Islet precursor cell (in vitro differentiated cells): ENCODE measurements at regions not wholly inside any gene's neighbourhood (a gene's known extent, or its start where the extent isn't known, plus 50 kb on each side); places are given as distances from the start of the nearest gene placed in this dataset.

Source experiments
- DNase-seq: peaks from one replicate; pipeline ENCODE4 v3.0.0-alpha.2; 2018

DNA sequence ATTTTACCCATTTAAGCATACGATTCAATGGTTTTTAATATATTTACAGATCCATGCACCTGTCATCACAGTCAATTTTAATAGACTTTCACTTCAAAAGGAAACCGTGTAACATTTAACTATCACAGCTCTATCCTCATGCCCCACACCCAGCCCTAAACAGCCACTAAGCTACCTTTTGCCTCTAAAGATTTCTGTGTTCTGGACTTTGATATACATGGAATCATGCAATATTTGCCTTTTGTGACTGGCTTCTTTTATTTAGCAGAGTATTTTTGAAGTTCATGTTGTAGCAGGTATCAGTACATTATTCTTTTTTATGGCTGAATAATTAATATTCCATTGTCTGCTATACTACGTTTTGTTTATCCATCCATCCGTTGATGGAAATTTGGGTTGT lies 50.3 kb upstream of the STX16 start:
- DNase-seq = no peak

DNA sequence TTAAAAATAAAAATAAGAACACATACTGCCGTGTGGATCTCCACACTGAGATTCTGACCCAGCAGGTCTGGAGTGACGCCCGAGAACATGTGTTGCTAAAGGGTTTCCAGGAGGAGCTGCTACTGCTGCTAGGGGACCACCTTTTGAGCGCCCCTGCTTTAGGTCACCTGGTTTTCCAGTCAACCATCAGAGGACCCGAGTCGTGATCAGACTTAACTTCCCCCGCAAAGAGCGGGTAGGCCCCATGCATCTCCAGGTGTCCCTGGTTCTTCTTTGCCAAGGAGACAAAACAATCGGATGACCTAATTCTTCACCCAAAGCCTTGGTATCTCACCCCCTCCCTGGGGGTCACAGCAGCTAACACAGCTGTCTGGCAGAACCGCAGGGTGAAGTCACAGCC lies 51.1 kb upstream of the STX16 start:
- DNase-seq = no peak

DNA sequence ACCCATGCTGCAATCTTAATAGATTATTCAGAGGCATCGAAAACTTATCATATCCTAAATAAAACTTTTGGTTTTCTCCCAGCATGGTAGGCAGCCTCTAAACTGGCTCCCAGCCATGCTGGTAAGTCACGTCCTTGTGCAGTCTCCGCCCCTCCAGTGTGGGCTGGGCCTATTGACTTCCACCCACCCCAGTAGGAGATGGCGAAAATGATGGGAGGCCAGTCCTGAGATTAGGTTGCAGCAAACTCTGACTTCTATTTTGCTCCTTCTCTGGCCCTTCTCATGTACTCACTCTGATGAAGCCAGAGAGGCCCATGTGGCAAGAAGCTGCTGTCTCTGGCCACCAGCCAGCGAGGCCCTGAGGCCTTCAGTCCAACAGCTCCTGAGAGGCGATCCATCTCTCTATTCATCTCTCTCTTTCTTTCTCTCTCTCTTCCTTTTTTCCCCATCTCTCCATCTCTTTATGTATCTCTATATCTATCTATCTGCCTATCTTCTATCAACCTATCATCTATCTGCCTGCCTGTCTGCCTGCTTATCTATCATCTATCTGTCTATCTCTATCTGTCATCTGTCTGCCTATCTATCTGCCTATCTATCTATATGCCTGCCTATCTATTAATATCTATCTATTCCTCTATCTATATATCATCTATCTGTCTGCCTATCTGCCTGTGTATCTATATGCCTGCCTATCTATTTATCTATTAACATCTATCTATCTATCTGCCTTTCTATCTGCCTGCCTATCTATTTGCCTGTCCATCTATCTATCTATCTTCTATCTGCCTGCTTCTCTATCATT lies 52.7 kb upstream of the STX16 start:
- DNase-seq = no peak

DNA sequence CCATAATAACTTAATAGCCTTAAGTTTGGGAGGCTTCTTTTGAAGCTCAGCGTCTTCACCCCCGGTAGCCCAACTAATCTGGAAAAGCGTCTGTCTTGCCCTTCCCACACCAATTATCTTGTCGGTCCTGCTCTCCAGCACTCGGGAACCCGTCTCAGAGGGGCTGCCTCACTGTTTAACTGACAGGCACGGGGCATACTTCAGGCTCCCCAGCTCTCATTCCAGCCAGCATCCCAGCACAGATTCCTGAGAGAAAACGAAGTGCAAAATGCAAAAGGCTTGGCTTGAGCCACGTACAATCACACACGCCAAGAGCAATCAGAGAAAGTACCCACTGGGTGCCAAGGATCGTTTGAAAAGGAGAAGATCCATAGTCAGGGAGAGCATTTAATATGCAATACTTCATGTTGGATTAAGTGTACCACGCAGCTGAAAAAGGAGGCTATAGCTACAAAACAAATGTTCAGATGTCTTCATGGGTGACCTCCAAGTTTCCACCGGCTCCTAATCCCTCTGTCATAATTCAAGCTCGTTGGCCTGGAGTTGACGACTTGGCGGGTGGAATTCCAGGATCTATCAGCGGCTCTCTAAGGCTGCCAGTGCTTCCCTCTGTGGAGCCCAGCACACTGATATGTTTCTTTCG lies 53.7 kb upstream of the STX16 start:
- peak; percentile 88 for DNase-seq

DNA sequence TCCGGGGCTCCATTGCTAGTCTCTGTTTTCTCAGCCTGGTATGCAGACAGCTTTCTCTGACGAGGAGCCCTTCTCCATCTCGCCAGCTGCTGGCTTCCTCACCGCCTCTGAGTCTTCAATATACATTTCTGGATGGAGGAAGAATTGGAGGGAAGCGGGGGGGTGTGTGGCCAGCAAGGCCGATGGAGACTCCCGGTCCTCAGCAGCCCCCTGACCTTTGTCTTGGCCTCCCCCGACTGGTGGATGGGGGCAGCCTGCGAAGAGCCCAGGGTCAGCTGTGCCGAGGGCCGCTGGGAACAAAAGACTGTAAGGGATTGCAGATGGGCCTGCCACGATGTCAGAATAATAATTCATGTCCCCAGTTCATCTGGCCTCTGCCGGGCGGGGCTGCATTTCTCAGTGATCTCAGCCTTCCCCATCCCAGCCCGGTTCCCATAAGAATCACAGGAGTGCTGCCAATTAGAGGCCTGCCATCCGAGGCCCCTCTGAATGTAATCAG lies 54.3 kb upstream of the STX16 start:
- no peak for DNase-seq

DNA sequence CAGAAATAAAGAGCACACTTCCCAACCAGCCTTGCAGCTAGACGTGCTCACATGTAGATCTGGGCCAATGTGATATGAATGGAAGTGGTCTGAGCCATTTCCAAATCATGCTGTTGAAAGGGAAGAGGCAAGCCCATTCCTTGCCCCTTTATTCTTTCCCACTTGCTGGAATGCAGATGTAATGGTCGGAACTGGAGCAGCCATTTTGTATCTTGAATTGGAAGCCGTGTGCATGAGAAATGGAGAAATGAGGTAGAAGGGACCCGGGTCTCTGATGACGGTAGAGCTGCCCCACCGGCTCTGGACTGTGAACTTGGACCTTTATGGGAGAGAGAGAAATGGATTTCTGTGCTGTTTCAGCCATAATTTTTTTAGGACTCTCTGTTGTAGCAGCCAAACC lies 54.8 kb upstream of the STX16 start:
- DNase-seq = no peak

DNA sequence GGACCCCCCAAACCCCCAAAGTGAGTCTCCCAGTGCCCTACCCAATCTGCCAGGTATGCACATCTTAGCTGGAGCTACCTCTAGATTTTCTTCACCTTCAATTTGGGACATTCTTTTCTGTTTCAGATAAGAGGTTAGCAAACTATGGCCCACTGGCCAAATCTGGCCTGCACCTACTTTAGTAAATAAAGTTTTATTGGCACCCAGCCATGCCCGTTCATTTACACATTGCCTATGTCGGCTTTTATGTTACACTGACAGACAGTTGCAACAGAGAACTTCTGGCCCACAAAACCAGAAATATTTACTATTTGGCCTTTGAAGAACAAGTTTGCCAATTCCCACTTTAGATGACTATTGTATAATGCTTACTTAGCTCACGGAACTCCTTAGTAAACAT lies 55.9 kb upstream of the STX16 start:
- DNase-seq = no peak

DNA sequence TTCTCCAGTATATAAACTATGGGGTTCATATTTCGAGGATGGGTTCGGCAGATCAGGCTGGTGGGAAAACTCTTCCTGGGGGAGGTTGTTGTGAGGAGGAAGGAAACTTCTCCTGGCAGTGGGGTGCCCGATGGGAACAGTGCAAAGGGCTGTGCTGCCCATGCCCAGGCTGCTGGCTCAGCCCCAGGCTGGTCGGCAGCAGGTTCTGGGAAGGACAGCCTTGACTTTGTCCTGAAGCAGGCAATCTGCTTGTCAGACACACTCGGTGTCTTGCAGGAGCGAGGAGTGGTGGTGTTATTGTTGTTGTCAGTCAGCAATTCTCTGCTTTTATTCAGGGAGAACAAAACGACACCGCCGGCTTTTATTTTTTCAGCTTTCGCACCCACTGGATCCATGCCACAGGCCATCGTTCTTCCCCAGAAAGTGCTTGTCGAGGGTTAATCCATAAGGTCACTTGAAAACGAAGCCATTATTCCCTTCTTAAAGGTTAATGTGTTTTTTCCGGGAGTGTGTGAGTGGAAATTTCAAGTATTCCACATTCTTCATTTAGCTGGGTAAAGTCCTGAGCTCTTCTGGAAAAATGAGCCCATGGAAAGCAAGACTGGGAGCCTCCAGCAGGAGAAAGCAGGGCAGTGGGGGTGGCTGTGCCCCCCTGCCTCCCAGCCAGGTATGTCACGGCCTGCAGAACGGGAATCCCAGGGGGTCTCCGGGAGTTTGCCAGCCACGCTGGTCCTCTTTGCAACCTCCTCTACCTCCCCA lies 57.0 kb upstream of the STX16 start:
- no peak for DNase-seq

DNA sequence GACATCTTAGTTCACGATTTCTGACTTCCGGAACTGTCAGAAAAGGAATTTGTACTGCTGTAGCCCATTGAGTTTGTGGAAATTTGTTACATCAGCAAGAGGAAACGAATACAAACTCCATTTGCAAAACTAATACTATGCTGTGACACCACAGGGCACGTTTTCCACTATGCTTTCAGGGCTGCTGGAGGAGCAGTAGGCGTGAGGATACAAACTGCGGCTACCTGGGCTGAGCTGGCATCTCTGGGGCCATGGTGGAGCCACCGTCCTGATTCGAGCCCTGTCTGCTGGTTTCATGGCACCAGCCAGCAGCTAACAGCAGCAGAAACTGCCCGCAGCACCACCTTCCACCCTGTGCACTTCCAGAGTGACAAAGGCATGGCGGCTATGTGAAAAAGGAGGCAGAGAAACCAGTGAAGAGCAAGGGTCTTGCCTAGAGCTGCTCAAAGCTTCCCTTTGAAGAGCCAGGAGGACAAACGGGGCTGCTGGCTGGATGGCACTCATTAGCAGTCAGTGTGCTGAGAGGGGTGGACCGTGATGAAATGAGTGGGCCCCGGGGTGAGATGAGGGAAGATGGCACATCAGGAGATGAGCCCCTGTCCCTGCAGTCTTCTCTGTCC lies 58.9 kb upstream of the STX16 start:
- DNase-seq = no peak

DNA sequence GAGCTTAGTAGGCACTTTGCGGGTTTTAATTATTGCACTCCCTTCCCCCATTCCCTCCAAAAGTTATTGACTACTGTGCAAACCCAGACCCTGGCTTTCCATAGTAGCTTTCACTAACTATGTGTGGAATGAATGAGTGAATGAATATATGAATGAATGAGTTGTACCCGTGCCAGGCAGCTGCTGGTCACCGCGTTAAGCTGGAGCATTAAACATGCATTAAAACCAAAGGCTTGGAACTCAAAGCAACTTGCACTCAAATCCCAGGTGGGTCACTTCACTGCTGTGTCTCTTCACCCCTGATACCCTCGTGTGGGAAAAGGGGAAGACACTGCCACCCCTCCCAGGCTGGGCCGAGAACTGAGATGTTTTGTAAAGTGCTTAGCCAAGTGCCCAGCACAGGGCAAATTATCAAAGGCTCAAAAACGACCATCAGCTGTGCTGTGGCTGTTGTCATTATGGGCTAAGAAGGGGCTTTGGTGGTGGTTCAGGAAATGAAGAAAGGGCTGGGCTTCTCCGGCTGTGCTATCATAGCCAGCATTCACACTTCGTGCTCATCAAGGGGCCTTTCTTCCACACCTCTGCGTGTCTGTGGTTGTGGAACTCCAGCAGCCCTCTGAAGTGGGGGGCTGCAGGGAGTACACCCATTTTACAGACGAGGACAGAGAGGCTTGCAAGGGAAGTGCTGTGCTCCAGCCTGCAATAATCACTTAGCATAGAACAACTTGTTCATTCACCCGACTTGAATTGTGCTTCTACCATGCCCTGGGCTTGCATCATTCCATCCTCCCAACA lies 60.2 kb upstream of the STX16 start:
- no peak for DNase-seq

DNA sequence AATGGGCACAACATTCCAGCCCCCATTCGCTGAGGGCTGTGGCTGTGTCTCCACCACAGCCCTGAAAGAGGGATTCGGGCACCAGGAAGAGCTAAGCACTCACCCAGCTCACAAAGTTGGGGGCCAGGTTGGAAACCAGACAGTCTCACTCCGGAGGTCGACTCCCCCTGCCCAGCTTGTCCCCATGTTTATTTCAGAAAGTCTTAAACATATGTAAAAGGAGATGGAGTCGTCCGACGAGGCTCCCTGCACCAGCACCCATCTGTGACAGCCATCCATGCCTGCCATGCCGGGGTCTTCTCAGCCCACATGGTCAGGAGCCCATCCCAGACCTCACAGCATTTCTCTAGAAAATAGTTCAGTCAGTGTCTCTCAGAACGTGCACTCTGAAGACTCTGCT lies 63.6 kb upstream of the STX16 start:
- DNase-seq = no peak

DNA sequence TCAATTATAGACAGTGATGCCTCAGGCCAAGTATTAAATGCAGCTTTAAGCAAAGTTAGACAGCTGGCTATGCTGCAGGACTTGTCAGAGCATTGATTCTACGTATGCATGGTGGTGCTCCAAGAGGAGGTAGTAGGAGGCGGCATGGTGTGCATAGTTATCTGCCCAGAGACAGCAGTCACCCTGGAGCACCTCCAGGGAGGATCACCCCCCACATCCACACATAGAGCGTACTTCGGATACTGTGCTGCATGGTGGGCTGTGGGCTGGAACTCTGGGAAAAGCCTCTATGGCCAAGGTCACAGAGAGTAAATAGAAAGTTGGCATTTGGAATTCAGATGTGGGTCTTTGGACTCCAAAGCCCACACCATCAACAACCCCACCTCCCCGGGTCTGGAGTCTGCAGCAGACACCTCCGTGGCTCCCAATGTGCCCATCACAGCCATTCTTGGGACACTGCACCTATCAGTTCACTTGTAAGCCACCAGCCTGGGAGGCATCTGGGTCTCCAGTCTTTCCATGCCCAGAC lies 64.5 kb upstream of the STX16 start:
- DNase-seq = no peak

DNA sequence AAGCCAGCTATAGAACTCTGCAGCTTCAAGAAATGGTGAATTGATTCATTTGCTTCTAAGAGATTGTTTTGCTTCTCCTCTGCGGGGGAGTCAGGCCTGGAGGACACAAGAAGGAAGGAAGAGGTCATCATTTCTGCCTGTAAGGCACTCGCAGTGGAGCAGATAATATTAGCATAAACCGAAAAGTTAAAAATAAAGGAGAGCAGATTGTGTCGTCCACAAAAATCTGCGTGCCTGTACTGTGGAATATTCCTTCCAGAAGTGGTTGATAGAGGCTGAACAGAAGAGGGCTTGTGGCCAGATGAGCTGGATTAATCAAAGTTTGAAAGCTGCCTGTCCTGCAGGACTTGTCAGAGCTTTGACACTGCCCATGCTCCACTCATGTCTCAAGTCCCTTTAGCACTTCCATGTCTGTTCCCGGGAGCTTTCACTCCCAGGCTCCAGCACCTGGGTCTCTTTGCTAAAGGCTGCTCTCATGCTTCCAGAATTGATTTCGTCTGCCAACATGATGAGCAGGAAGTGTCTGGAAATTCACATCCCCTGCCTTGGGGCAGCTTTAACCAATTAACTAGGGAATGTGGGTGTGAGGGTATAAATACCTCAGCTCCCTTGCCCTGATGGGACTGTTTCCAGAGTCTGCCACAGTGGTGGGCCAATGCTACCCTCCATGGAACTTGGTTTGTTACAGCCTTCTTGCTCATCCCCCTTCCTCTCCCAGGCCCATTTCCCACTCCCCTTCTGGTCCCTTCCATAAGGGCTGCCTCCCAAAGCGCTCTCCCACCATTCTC lies 65.1 kb upstream of the STX16 start:
- DNase-seq = peak; percentile 94

DNA sequence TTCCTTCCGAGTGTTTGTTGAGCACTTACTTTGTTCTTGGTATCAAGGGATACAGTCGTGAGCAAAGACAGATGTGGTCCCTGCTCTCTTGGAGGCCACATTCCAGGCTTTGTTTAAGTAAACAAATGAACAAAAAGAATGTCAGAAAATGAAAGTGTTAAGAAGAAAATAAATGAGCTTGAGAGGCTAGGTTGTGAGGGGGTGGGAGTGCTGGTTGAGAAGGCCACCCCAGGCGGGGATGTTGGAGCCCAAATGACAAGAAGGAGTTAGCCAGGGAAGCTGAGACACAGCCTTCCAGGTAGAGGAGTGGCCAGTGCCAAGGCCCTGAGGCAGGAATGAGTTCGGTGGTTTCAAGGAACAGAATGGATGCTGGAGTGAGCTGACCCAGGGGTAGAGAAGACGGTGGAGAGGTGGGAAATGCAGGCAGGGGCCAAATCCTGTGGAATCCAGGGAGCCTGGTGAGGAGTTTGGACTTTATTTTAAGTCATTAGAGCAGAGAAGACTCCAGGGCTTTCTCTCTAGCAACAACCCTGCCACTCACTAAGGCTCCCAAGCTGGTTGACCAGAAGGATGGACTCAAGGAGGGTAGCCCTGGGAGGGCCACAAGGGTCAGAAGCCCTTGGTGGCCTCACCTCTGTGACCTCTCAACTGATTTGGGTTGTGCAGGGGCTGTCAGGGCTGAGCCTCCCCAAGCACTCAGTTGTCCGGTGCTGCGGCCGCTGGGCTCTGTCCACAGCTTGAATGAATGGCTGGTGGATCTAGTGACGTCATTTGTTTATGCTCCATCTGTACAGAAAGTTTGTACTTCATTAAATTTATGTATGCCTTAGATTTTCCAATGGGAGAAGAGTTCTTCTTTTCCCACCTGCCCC lies 66.0 kb upstream of the STX16 start:
- no peak for DNase-seq

DNA sequence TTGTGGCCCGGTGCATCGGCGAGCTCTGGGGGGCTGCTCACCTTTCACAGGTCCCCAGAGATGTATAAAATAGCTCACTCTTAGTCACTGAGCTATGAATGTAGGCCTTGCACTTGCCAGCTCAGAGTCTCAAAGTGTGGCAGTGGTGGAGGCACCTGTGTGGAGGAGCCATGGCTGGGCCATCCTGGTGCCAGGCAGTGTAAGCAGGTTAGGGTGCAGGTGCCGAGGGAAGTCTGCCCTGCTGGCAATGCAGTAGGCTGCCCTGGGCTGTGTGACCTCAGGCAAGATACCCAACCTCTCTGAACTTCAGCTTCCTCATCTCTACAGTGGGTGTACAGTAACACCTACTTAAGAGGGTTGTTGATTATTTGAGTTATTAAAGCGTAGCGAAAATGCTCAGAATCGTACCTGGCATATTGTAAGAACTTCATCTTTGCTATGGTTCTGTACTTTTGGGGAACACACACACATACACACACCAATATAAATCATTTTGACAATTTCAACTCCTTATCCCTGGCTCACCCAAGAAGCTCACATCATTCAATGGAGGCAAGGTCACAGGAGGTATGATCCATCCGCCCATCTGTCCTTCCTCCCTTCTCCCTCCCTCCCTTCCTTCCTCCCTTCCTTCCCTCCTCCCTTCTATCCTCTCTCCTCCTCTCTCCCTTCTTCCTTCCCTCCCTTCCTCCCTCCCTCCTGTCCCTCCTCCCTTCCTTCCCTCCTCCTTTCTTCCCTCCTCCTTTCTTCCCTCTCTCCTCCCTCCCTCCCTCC lies 66.8 kb upstream of the STX16 start:
- DNase-seq = no peak

DNA sequence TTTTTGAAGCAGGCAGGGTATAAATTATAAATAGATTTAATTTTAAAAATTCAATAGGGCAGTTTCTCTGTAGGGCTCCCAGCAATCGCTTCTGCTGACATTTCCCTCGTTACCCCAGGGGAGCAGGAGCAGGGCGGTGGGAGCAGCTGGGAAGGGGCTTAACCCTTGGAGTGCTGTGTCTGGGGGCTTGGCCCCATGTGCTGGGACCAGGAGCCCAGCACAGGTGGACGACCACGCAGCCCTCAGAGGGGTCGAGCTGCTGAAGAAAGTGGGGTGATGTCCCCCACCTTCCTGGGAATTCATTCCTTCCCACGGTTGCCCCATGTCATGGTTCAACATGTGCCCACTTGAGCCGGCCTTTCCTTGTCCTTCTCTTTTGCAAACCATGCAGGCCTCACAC lies 67.5 kb upstream of the STX16 start:
- no peak for DNase-seq

DNA sequence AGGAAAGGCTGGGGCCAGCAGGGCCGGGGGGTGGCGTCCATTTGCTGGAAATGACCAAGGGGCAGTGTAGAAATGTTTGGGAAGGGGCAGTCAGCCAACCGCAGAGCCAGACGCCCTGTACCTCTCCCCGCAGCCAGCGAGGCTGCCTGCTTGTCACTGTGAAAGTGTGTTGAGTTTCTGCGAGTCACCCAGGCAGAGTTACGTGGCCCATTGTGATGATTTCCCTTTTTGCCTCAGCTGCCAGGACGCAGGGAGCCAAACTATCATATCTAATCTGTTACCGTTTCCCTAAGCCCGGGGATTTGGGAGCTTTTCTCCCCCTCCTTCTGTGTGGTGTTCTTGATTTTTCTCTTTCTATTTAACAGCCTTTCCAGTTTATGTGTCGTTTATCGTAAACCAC lies 67.9 kb upstream of the STX16 start:
- no peak for DNase-seq

DNA sequence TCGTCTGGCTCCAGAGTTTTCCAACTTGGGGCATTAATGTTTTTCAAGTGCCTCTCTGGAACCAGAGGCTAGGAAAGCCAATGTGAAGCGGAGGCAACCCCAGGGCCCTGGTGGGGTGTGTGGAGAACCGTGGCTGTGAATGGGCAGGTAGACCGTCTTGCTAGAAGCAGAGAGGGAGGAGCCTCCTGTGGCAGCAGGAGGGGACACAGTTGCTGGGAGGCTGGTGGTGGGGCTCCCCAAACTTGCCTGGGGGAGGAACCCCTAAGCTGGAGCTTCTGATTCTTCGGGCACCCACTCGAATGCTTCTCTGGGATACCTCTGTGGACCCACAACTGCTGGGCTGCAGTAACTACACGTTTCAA lies 65.3 kb upstream of the APCDD1L start:
- no peak for DNase-seq

DNA sequence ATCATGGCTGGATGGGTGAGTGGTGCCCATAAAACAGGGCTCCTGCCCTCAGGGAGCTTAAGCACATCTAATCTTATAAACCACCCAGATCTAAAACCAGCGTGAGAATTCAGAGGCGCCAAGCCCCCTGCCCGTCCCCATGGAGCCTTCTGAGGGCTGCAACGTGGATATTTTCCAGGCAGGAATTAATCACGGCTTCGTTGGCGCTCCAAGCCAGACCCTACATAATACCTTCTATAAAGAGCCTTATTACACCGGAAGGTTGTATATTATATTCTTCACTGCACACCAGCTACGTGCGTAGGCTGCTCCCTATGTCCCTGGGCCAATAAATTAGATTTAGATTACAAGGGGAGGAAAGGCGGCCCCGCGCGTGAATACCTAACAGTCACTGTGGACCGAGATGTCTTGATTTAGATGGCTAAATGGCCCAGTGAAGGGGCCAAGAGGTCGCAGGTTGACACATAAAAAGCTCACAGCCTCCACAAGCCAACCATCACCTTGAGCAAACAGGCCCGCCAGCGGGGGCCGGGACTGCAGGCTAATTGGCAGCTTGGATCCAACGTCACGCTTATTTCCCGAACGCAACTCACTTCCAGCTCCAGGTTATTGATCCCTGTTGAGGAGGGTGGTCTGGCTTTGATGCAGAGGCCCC lies 64.7 kb upstream of the APCDD1L start:
- DNase-seq = no peak
